HUES64 (cell line): ENCODE measurements at regions not wholly inside any gene's neighbourhood (a gene's known extent, or its start where the extent isn't known, plus 50 kb on each side); places are given as distances from the start of the nearest gene placed in this dataset.

Experiments used
- H3K27ac ChIP-seq: 2 replicates; pipeline ENCODE4 v1.7.0; 2013; ENCODE audit warnings: low read depth, low read length, inconsistent platforms
- H3K27me3 ChIP-seq: 2 replicates; pipeline ENCODE4 v1.6.1; 2013; ENCODE audit warnings: mild to moderate bottlenecking, low read length; ENCODE audit not compliant: insufficient read depth
- H3K36me3 ChIP-seq: 2 replicates; pipeline ENCODE4 v1.6.1; 2013; ENCODE audit warnings: mild to moderate bottlenecking, low read length; ENCODE audit not compliant: insufficient read depth
- H3K4me1 ChIP-seq: 2 replicates; pipeline ENCODE4 v1.6.1; 2013; ENCODE audit warnings: mild to moderate bottlenecking, low read length, moderate library complexity; ENCODE audit not compliant: insufficient read depth
- H3K4me3 ChIP-seq: 2 replicates; pipeline ENCODE4 v1.5.1; 2013; ENCODE audit warnings: mild to moderate bottlenecking, low read length, moderate library complexity
- H3K9ac ChIP-seq: 2 replicates; pipeline ENCODE4 v1.6.1; 2013; ENCODE audit warnings: mild to moderate bottlenecking, low read depth, low read length
- H3K9me3 ChIP-seq: 2 replicates; pipeline ENCODE4 v1.6.1; 2013; ENCODE audit warnings: low read depth, low read length; ENCODE audit not compliant: insufficient read depth
- WGBS: fragments of 150-250, 120-280 bp; methylation state at CpG from one replicate; pipeline ENCODE4 v1.1.7; 2013; ENCODE audit warnings: missing lambda C conversion rate; 5-methylcytosine and 5-hydroxymethylcytosine counted together

DNA sequence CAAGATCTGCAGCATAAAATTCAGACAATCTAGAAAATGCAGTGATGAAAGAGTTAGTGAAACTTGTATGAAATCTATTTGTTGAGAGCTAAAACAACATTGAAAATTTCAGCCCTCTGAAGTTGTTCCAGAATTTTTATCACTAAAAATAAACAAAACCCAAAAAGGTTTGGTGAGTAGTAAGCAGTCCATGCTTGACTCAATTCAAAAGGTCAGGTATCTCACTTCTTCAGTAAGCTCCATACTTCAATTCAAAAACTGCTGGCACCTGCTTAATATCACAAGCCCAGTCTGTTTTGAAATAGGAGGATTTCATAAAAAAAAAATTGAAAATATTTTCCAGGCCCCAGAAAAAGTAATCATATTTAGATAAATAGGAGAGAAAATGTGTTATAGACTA, 894.4 kb downstream of the SLITRK5 start:
- no peak overlapping the region for H3K9ac ChIP-seq
- no peaks in the 10 kb centered on the region for H3K27me3 ChIP-seq
- H3K27ac ChIP-seq, result no peak overlapping the region
- no peak overlapping the region for H3K4me3 ChIP-seq
- no peaks in the 10 kb centered on the region for H3K4me1 ChIP-seq
- no peaks in the 10 kb centered on the region for H3K36me3 ChIP-seq
- no peaks in the 10 kb centered on the region for H3K9me3 ChIP-seq

- Histone ChIP-seq H3K9ac (no peak overlapping the region), H3K9me3 (no peaks in the 10 kb centered on the region), H3K36me3 (no peaks in the 10 kb centered on the region), H3K27ac (no peak overlapping the region), H3K4me1 (no peaks in the 10 kb centered on the region), H3K4me3 (no peak overlapping the region), H3K27me3 (no peaks in the 10 kb centered on the region)
- WGBS, result 100% methylated on average over 1 of the region's 2 CpGs
Measured at GRCh38 chr13:88585861-88586260, 914.7 kb downstream of the SLITRK5 start.

- Histone ChIP-seq H3K9me3 (0 out of 2 replicates have a peak, but pooled peaks cover under 1% of the 10 kb centered on the region), H3K36me3 (no peaks in the 10 kb centered on the region), H3K4me1 (no peaks in the 10 kb centered on the region), H3K27me3 (no peaks in the 10 kb centered on the region), H3K9ac (no peak overlapping the region), H3K27ac (no peak overlapping the region), H3K4me3 (no peak overlapping the region)
Measured at GRCh38 chr13:88586263-88586662, 915.1 kb downstream of the SLITRK5 start.

- peaks cover 15% of the 10 kb centered on the region; the same call in 1 of the 2 replicates for H3K9me3 ChIP-seq
- no peak overlapping the region for H3K9ac ChIP-seq
- WGBS, result 100% methylated on average over 1 of the region's 1 CpG
- H3K27ac ChIP-seq, result no peak overlapping the region
- no peaks in the 10 kb centered on the region for H3K4me1 ChIP-seq
- H3K4me3 ChIP-seq, result no peak overlapping the region
- no peaks in the 10 kb centered on the region for H3K27me3 ChIP-seq
- H3K36me3 ChIP-seq, result no peaks in the 10 kb centered on the region
Measured at GRCh38 chr13:88590574-88590973, 919.4 kb downstream of the SLITRK5 start.

GRCh38 chr13:88592105-88592504, 920.9 kb downstream of the SLITRK5 start:
- H3K4me3 ChIP-seq, result no peak overlapping the region
- H3K9me3 ChIP-seq, result peaks cover 15% of the 10 kb centered on the region; the same call in 1 of the 2 replicates
- 92% methylated on average over 1 of the region's 1 CpG for WGBS

GRCh38 chr13:88601949-88602348, 930.8 kb downstream of the SLITRK5 start:
- WGBS, result 100% methylated on average over 2 of the region's 2 CpGs
- no peak overlapping the region for H3K27ac ChIP-seq
- H3K9ac ChIP-seq, result no peak overlapping the region
- H3K4me1 ChIP-seq, result no peaks in the 10 kb centered on the region
- H3K36me3 ChIP-seq, result no peaks in the 10 kb centered on the region
- H3K4me3 ChIP-seq, result no peak overlapping the region
- H3K9me3 ChIP-seq, result 0 out of 2 replicates have a peak, but pooled peaks cover 2% of the 10 kb centered on the region
- no peaks in the 10 kb centered on the region for H3K27me3 ChIP-seq

More at GRCh38 chr13:88592105-88592504, 920.9 kb downstream of the SLITRK5 start:
- H3K27ac ChIP-seq, result no peak overlapping the region
- H3K9ac ChIP-seq, result no peak overlapping the region
- no peaks in the 10 kb centered on the region for H3K4me1 ChIP-seq
- H3K27me3 ChIP-seq, result no peaks in the 10 kb centered on the region
- H3K36me3 ChIP-seq, result no peaks in the 10 kb centered on the region

GRCh38 chr13:88602786-88603777, 931.9 kb downstream of the SLITRK5 start:
- Histone ChIP-seq H3K4me3 (no peak overlapping the region), H3K36me3 (no peaks in the 10 kb centered on the region), H3K9me3 (0 out of 2 replicates have a peak, but pooled peaks cover 2% of the 10 kb centered on the region), H3K9ac (no peak overlapping the region), H3K4me1 (no peaks in the 10 kb centered on the region), H3K27ac (no peak overlapping the region), H3K27me3 (no peaks in the 10 kb centered on the region)
- WGBS, result 91% methylated on average over 2 of the region's 5 CpGs

GRCh38 chr13:88617176-88617575, 946.0 kb downstream of the SLITRK5 start:
- Histone ChIP-seq H3K27me3 (no peaks in the 10 kb centered on the region), H3K27ac (no peak overlapping the region), H3K36me3 (no peaks in the 10 kb centered on the region), H3K9ac (no peak overlapping the region), H3K9me3 (peaks cover 4% of the 10 kb centered on the region; the same call in 1 of the 2 replicates), H3K4me3 (no peak overlapping the region), H3K4me1 (no peaks in the 10 kb centered on the region)
- WGBS, result 91% methylated on average over 2 of the region's 3 CpGs

GRCh38 chr13:88622362-88622973, 951.3 kb downstream of the SLITRK5 start:
- Histone ChIP-seq H3K27ac (no peak overlapping the region), H3K27me3 (no peaks in the 10 kb centered on the region), H3K36me3 (no peaks in the 10 kb centered on the region), H3K9me3 (peaks cover 22% of the 10 kb centered on the region; the same call in 1 of the 2 replicates), H3K4me3 (no peak overlapping the region), H3K4me1 (no peaks in the 10 kb centered on the region), H3K9ac (no peak overlapping the region)
- 95% methylated on average over 2 of the region's 2 CpGs for WGBS

GRCh38 chr13:88623150-88623549, 952.0 kb downstream of the SLITRK5 start:
- Histone ChIP-seq H3K9ac (no peak overlapping the region), H3K27ac (no peak overlapping the region), H3K27me3 (no peaks in the 10 kb centered on the region), H3K4me1 (no peaks in the 10 kb centered on the region), H3K36me3 (no peaks in the 10 kb centered on the region), H3K9me3 (peaks cover 22% of the 10 kb centered on the region; the same call in 1 of the 2 replicates), H3K4me3 (no peak overlapping the region)
- 94% methylated on average over 2 of the region's 2 CpGs for WGBS

GRCh38 chr13:88627071-88627470, 955.9 kb downstream of the SLITRK5 start:
- no peak overlapping the region for H3K9ac ChIP-seq

More at GRCh38 chr13:88627071-88627470, 955.9 kb downstream of the SLITRK5 start:
- Histone ChIP-seq H3K27me3 (no peaks in the 10 kb centered on the region), H3K9me3 (peaks cover 18% of the 10 kb centered on the region; the same call in 1 of the 2 replicates), H3K36me3 (no peaks in the 10 kb centered on the region), H3K4me3 (no peak overlapping the region), H3K27ac (no peak overlapping the region), H3K4me1 (no peaks in the 10 kb centered on the region)
- WGBS, result 97% methylated on average over 2 of the region's 3 CpGs
